Uterus (tissue), 3 donors: ENCODE measurements at regions not wholly inside any gene's neighbourhood (a gene's known extent, or its start where the extent isn't known, plus 50 kb on each side); places are given as distances from the start of the nearest gene placed in this dataset.

Source experiments
- DNase-seq, 2 donors: peaks; one replicate each; pipeline ENCODE4 v3.0.0-alpha.2; 2019 to 2020
- H3K27ac ChIP-seq, 2 donors: fragments of 200-600 bp; sonication (generic); 1 replicate in 1 of 2; 2 replicates in 1 of 2; pipeline ENCODE4 v1.5.1; 2016 to 2018
- H3K27me3 ChIP-seq, 2 donors: fragments of 200-600 bp; sonication (generic); one replicate each; pipeline ENCODE4 v1.5.1; 2018 to 2019; ENCODE audit warnings: control low read depth in 1 of 2
- H3K36me3 ChIP-seq, 2 donors: fragments of 200-600 bp; sonication (generic); one replicate each; pipeline ENCODE4 v1.5.1; 2019; ENCODE audit warnings: control low read depth in 1 of 2
- H3K4me1 ChIP-seq, 2 donors: fragments of 200-600 bp; sonication (generic); one replicate each; pipeline ENCODE4 v1.5.1; 2018 to 2019; ENCODE audit warnings: control low read depth in 1 of 2
- H3K4me3 ChIP-seq, 2 donors: fragments of 200-600 bp; sonication (generic); 1 replicate in 1 of 2; 2 replicates in 1 of 2; pipeline ENCODE4 v1.5.1; 2018 to 2019; ENCODE audit warnings: mild to moderate bottlenecking in 1 of 2
- H3K9me3 ChIP-seq, 2 donors: fragments of 200-600 bp; sonication (generic); one replicate each; pipeline ENCODE4 v1.5.1; 2019; ENCODE audit warnings: control low read depth in 1 of 2
- CTCF ChIP-seq, 4 experiments: fragments of 200-600 bp in 2 of 4; fragments of 450-650 bp in 2 of 4; sonication (generic) in 2 of 4; IDR thresholded peaks; one replicate each; pipeline ENCODE4 v1.5.1; 2016 to 2019; ENCODE audit warnings: antibody characterized with exemption in 4 of 4, mild to moderate bottlenecking in 2 of 4, moderate library complexity in 1 of 4
- POLR2A ChIP-seq, 2 donors: fragments of 450-650 bp; IDR thresholded peaks; one replicate each; pipeline ENCODE4 v1.6.1; 2016; ENCODE audit warnings: antibody characterized with exemption in 2 of 2, mild to moderate bottlenecking in 1 of 2, moderate library complexity in 1 of 2
- intact Hi-C: fragments of 100-400 bp; cut with DNase I; formaldehyde crosslinking; loops from one replicate; pipeline ENCODE4 v1.15.1; 2023; ENCODE audit warnings: low total_unique reads
- donor health status: DM: yes; HTN: yes; CAD: no.

- intact Hi-C loops = no loop called here
- Histone ChIP-seq H3K4me1 (no peaks in the 10 kb centered on the region), H3K36me3 (no peaks in the 10 kb centered on the region), H3K27me3 (no peaks in the 10 kb centered on the region), H3K9me3 (no peaks in the 10 kb centered on the region), H3K27ac (no peak overlapping the region), H3K4me3 (no peak overlapping the region)
- DNase-seq = no peak
- no peak for TF ChIP-seq POLR2A (IDR thresholded peaks at IDR 0.05)
- no peak for TF ChIP-seq CTCF (IDR thresholded peaks at IDR 0.05)
Measured at GRCh38 chr9:33687779-33688178, 107.6 kb upstream of the PRSS3 start.

- no peak overlapping the region for H3K4me3 ChIP-seq
- TF ChIP-seq POLR2A (IDR thresholded peaks at IDR 0.05) = no peak
- TF ChIP-seq CTCF (IDR thresholded peaks at IDR 0.05) = no peak
- H3K4me1 ChIP-seq = no peaks in the 10 kb centered on the region
- H3K27ac ChIP-seq = no peak overlapping the region
- DNase-seq = no peak
- intact Hi-C loops = no loop called here
- no peaks in the 10 kb centered on the region for H3K27me3 ChIP-seq
- no peaks in the 10 kb centered on the region for H3K9me3 ChIP-seq
- no peaks in the 10 kb centered on the region for H3K36me3 ChIP-seq
Measured at GRCh38 chr9:33690143-33690933, 105.0 kb upstream of the PRSS3 start.

GRCh38 chr9:33695299-33695698 is 100.1 kb upstream of the PRSS3 start:
- no peaks in the 10 kb centered on the region for H3K9me3 ChIP-seq
- no peaks in the 10 kb centered on the region for H3K4me1 ChIP-seq
- no peaks in the 10 kb centered on the region for H3K27me3 ChIP-seq
- H3K4me3 ChIP-seq = no peak overlapping the region
- no peak for DNase-seq
- no peaks in the 10 kb centered on the region for H3K36me3 ChIP-seq
- no peak overlapping the region for H3K27ac ChIP-seq
- intact Hi-C loops = no loop called here
- TF ChIP-seq POLR2A (IDR thresholded peaks at IDR 0.05) (no peak), CTCF (IDR thresholded peaks at IDR 0.05) (no peak)

- H3K36me3 ChIP-seq = no peaks in the 10 kb centered on the region
- no peaks in the 10 kb centered on the region for H3K27me3 ChIP-seq
- intact Hi-C loops = no loop called here
- no peaks in the 10 kb centered on the region for H3K9me3 ChIP-seq
- H3K4me3 ChIP-seq = no peak overlapping the region
- DNase-seq = no peak
- no peak for TF ChIP-seq POLR2A (IDR thresholded peaks at IDR 0.05)
- no peaks in the 10 kb centered on the region for H3K4me1 ChIP-seq
- no peak overlapping the region for H3K27ac ChIP-seq
Measured at GRCh38 chr9:33695856-33696255, 99.5 kb upstream of the PRSS3 start.

- intact Hi-C loops = no loop called here
- no peak for DNase-seq
- TF ChIP-seq CTCF (IDR thresholded peaks at IDR 0.05) = no peak
- TF ChIP-seq POLR2A (IDR thresholded peaks at IDR 0.05) = no peak
- H3K4me3 ChIP-seq = no peak overlapping the region
- H3K4me1 ChIP-seq = no peaks in the 10 kb centered on the region
- H3K36me3 ChIP-seq = no peaks in the 10 kb centered on the region
- H3K27ac ChIP-seq = no peak overlapping the region
- no peaks in the 10 kb centered on the region for H3K9me3 ChIP-seq
- no peaks in the 10 kb centered on the region for H3K27me3 ChIP-seq
Measured at GRCh38 chr9:33697171-33697570, 98.2 kb upstream of the PRSS3 start.
